ENCODE measurements at regions not wholly inside any gene's neighbourhood (a gene's known extent, or its start where the extent isn't known, plus 50 kb on each side); places are given as distances from the start of the nearest gene placed in this dataset.

DNA sequence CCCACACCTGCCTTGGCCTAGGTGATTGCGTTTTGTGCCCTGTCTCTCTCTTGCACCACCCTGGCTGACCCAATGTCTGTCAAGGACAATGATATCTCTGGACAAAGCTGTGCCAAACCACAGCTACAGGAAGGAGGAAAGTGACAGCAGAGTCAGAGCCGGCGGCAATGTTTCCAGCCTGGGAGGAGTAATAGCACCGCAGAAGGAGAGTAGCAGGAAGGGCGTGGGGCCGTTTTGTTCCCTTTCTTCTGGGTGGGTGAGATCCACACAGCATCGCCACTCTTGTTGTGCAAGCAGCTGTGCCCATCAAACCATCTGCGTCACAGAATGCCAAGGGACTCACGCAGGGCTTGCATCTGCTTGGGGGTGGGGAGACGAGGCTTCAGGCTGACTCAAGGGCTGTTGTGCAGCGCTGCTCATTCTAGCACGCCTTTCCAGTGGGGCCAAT lies 341.6 kb upstream of the AUTS2 start:
- TF ChIP-seq CTCF (IDR thresholded peaks at IDR 0.05) (no peak), POLR2A (IDR thresholded peaks at IDR 0.05) (no peak)
- Histone ChIP-seq H3K36me3 (no peaks in the 10 kb centered on the region), H3K27me3 (no peaks in the 10 kb centered on the region), H3K27ac (peak overlapping the region in 1 of 4 donors; percentile 28), H3K9me3 (peaks cover 0 to 1% (median 0%) of the 10 kb centered on the region in 3 donors), H3K4me1 (no peaks in the 10 kb centered on the region), H3K4me3 (no peak overlapping the region)
- DNase-seq, result no peak
- intact Hi-C loops (cut with DNase I), result no loop called here
- WGBS, 2 donors, result 82% methylated on average over 7 of the region's 12 CpGs; no CpG with 5 or more reads in 1 of the 2 donors

DNA sequence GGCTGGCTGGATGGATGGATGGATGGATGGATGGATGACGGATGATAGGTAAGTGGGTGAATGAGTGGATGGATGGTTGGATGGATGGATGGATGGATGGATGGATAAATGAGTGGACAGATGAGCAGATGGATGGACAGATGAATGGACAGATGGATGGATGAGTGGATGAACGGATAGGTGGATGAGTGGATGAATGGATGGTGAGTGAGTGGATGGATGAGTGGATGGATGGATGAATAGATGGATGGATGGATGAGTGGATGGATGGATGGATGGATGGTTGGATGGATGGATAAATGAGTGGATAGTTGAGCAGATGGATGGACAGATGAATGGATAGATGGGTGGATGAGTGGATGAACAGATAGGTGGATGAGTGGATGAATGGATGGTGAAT lies 340.7 kb upstream of the AUTS2 start:
- TF ChIP-seq CTCF (IDR thresholded peaks at IDR 0.05) (no peak), POLR2A (IDR thresholded peaks at IDR 0.05) (no peak)
- Histone ChIP-seq H3K9me3 (no peaks in the 10 kb centered on the region), H3K27me3 (no peaks in the 10 kb centered on the region), H3K27ac (no peak overlapping the region), H3K36me3 (no peaks in the 10 kb centered on the region), H3K4me1 (no peaks in the 10 kb centered on the region), H3K4me3 (no peak overlapping the region)
- 72 to 84% methylated on average over 2 of the region's 2 CpGs for WGBS, 2 donors
- intact Hi-C loops (cut with DNase I), result no loop called here
- DNase-seq, result no peak

DNA sequence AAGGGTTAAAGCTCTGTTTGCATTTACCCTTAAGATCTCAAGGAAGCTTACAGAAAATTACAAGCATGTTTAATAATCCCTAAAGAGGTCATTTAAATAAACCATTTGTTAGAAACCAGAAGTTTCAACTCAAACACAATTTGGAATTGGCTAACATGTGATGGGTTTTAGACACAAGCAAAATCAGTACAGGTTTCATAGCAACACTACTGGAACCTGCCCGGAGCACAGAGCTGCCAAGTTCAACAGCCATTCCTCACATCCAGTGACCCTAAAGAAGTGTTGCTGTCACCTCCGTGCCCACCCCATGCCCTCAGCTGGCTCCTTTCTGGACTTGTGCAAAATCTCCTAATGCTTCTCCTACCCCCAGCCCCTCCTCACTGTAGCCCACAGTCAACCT lies 338.8 kb upstream of the AUTS2 start:
- H3K4me3 ChIP-seq, result no peak overlapping the region
- no peak for TF ChIP-seq CTCF (IDR thresholded peaks at IDR 0.05)
- TF ChIP-seq POLR2A (IDR thresholded peaks at IDR 0.05), result no peak
- H3K36me3 ChIP-seq, result no peaks in the 10 kb centered on the region
- 58 to 68% methylated on average over 2 of the region's 2 CpGs for WGBS, 2 donors
- no peaks in the 10 kb centered on the region for H3K4me1 ChIP-seq
- H3K9me3 ChIP-seq, result no peaks in the 10 kb centered on the region
- no peak overlapping the region for H3K27ac ChIP-seq
- no peaks in the 10 kb centered on the region for H3K27me3 ChIP-seq
- intact Hi-C loops (cut with DNase I), result no loop called here
- no peak for DNase-seq

DNA sequence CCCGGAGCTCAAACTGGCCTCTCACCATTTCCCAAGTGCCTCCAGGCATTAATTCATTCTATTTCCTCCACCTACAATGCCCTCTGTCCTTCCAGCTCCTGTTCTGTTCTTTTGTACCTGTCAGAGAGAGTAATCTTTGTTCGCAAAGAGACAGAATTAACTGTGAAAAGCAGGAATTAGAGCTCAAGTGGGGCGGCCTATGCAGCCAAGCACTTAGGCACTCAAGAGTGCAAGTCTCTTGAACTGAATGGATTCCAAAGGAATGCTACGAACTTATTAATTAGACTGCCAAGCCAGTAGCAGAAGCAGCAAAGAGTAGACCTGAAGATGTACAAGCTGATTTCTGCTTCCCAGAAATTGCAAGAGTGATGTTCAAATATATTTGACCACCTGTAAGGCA lies 338.3 kb upstream of the AUTS2 start:
- WGBS, 2 donors, result 61 to 77% methylated on average over 4 of the region's 4 CpGs

DNA sequence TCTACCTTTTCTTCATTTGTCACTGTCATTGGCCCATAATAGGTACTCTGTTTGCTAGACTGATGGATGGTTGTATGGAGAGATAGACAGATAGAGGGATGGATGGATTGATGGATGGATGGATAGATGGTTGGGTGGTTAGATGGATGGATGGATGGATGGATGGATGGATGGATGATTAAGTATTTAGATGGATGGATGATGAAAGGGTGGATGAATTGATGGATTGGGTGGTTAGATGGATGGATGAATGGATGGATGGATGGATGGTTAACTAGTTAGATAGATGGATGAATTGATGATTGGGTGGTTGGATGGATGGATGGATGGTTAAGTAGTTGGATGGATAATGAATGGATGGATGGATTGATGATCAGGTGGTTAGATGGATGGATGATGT lies 334.7 kb upstream of the AUTS2 start:
- no peak overlapping the region for H3K27ac ChIP-seq
- intact Hi-C loops (cut with DNase I), result no loop called here
- H3K27me3 ChIP-seq, result no peaks in the 10 kb centered on the region
- TF ChIP-seq CTCF (IDR thresholded peaks at IDR 0.05) (no peak), POLR2A (IDR thresholded peaks at IDR 0.05) (no peak)
- H3K4me1 ChIP-seq, result no peaks in the 10 kb centered on the region
- no peak for DNase-seq
- H3K4me3 ChIP-seq, result no peak overlapping the region
- no peaks in the 10 kb centered on the region for H3K36me3 ChIP-seq
- H3K9me3 ChIP-seq, result no peaks in the 10 kb centered on the region

More for the DNA sequence above, 338.3 kb upstream of the AUTS2 start:
- H3K4me3 ChIP-seq, result no peak overlapping the region
- no peak overlapping the region for H3K27ac ChIP-seq
- H3K36me3 ChIP-seq, result no peaks in the 10 kb centered on the region
- H3K4me1 ChIP-seq, result no peaks in the 10 kb centered on the region
- intact Hi-C loops (cut with DNase I), result no loop called here
- no peak for DNase-seq
- TF ChIP-seq POLR2A (IDR thresholded peaks at IDR 0.05) (no peak), CTCF (IDR thresholded peaks at IDR 0.05) (no peak)
- H3K27me3 ChIP-seq, result no peaks in the 10 kb centered on the region
- no peaks in the 10 kb centered on the region for H3K9me3 ChIP-seq
